ENCODE measurements at regions not wholly inside any gene's neighbourhood (a gene's known extent, or its start where the extent isn't known, plus 50 kb on each side); places are given as distances from the start of the nearest gene placed in this dataset.

- TF ChIP-seq POLR2A (IDR thresholded peaks at IDR 0.05) (no peak), CTCF (IDR thresholded peaks at IDR 0.05) (no peak)
These were observed 1079.1 kb downstream of the ADGRL2 start for GRCh38 chr1:82879701-82880305.

All from right lobe of liver (tissue), 4 donors.